ENCODE measurements at regions not wholly inside any gene's neighbourhood (a gene's known extent, or its start where the extent isn't known, plus 50 kb on each side); places are given as distances from the start of the nearest gene placed in this dataset.

DNA sequence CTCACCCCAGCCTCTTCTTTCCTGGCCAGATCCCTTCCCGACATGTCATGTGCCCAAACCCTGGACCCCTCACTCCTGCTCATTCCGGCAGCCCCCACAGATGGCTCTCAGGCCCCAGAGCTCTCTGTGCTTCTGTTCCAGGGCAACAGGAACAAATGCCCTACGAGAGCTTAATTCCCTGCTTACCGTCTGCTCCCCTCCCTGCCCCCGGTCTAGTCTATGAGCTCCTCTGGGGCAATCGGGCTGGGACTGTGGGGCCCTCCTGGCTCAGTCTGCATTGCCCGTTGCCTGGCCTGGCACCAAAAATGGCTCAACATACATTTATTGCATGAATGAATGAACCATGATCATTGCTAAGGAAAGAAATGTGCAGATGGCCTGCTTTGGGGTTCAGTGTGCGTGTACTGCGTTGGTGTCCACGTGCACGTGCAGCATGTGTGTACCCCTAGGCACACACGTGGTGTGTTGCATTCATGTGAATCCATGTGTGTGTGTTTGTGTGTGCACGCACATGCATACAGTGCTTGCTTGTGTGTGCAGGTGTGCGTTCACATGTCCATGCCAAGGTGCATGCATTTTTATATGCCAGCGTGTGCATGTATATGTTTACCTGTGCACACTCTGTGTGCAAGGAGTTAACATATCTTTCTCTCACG is 201.2 kb upstream of the IER5L start:
- no peak for DNase-seq

DNA sequence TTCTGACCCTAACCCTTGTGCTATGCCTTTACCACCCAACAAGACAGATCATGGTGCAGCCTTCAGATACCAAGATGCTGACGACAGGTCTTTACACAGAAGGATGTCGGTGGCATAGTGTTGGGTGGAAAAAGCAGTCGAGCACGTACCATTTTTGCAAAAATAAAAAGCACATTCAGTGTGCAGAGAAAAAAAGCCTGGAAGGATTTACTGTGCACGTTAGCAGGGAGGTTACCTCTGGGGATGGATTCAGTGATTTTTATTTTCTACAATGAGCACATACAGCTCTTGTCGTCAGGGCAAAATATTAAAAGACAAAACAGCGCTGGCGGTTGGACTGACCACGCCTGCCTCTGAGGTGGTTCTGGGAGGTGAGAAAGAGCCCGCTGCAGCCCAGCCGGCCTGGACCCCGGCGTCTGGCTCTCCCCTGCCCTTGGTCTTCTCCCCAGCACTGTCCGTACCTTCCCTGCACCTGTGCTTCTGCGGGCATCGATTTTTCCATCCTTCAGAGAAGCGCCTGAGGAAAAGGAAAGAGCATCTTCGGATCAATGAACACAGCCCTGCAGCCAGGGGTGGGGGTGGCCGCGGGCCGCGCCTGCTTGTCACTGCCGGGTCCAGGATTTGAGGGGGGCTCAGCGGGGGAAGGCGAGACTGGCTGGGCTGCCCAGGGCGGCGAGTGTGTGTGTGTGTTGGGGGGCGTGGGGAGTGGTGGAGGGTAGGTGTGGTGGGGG is 200.0 kb upstream of the IER5L start:
- no peak for DNase-seq

DNA sequence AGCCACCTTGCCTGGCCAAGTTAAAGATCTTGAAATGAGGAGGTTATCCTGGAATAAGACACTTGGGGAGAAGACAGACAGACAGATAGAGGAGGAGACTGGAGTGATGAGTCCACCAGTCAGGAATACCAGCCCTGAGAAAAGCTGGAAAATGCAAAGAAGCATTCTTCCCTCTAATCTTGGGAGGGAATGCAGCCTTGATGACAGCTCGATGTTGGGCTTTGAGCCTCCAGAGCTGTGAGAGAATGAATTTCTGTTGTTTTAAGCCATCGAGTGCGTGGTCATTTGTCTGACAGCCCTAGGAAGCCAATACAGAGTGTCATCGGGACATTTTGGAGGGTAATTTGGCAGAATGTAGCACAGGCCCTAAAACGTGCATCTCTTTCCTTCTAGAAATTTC is 199.1 kb upstream of the IER5L start:
- no peak for DNase-seq

DNA sequence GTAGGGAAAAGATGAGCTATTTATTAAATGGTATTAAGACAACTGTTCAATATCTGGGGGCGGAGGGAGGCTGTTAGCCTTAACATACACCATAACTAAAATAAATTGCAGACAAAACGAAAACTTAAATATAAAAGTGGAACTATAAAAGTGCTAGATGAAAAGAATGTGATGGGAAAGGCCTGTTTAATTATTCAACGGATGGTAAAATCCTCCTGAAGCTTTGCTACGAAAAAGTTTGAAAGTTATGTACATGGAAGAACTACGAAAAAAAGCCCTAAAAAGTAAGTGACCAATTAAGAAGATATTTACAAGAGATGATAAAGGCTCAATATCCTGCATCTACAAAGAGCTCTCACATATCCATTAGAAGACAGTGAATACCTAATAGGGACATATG is 197.8 kb upstream of the IER5L start:
- no peak for DNase-seq

DNA sequence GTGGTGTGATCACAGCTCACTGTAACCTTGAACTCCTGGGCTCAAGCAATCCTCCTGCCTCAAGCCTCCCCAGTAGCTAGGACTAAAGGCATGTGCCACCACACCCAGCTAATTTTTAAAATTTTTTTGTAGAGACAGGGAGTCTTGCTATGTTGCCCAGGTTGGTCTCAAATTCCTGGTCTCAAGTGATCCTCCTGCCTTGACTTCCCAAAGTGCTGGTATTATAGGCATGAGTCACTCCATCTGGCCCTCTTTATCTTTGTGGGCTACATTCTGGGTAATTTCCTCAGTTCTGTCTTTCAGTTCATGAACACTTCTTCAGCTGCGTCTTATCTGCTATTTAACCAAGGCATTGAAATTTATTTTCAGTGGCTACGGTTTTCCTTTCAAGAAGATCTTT is 196.6 kb upstream of the IER5L start:
- no peak for DNase-seq

DNA sequence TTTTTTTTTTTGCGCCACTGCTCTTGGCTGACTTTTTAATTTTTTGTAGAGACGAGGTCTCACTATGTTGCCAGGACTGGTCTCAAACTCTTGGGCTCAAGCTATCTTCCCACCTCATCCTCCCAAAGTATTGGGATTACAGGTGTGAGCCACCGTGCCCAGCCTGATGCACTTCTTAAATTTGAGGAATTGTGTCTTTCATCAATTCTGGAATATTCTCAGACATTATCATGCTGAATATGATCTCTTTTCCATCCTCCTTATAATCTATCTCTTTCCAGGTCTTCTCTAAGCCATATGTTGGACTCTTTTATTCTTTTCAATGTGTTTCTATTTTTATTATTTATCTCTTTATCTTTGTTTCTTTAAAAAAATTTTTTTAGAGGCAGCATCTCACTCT is 196.2 kb upstream of the IER5L start:
- DNase-seq: no peak

DNA sequence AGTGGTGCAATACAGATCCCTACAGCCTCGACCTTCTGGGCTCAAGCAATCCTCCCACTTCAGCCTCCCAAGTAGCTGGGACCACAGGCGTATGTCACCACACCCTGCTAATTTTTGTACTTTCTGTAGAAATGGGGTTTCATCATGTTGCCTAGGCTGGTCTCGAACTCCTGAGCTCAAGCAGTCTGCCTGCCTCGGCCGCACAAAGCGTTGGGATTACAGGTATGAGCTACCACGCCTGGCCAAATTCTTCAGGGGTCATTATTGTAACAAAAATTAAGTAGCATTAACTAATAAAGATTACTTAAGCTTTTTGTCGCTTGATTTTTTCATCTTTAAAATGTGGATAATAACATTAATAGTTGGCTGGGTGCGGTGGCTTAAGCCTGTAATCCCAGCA is 195.3 kb upstream of the IER5L start:
- no peak for DNase-seq

DNA sequence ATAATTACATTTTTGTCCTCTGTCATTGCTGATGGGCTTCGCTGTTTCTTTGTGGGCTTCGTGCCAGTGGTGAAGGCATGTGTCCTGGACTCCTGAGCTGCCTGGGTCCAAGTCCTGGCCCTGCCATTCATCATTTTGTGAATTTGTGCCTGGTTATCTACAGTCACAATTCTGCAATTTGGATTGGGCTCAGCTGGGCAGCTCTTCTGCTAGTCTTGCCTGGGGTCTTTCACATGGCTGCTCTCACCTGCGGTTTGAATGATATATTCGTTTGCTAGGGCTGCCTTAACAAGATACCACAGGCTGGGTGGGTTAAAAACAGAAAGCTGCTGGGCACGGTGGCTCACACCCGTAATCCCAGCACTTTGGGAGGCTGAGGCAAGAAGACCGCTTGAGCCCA is 192.7 kb upstream of the IER5L start:
- no peak for DNase-seq

DNA sequence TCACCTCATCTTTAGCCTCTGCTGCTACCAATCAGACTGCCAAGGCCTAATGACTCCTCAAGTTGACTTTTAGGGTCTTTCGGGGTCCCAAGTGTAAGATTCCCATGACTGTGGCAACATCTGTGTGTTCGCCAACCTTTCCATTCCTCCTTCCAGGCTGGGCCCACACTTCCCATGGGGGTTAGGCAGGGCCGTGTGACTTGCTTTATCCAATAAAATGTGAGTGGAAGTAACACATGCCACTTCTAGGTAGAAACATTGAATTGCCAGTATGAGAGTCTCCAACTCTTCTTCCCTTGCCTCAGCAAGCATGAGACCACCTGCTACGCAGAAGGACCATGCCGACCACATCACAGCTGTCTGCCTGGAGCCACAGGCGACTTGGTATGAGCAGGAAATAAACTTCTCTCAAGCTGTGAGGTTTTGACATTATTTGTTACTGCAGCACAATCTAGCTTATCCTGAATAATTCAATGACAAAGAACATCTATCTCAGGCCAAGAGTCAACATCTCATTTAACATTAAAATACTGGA is 190.4 kb upstream of the IER5L start:
- no peak for DNase-seq

DNA sequence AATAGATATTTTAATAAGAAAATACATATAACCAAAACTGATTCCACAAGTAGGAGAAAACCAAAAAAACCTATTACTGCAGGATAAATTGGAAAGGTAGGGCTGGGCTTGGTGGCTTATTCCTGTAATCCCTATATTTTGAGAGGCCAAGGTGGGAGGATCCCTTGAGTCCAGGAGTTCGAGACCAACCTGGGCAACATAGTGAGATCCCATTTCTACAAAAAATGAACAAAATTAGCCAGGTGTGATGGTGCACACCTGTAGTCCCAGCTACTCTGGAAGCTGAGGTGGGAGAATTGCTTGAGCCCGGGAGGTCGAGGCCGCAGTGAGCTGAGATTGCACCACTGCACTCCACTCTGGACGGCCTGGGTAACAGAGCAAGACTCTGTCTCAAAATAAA is 189.2 kb upstream of the IER5L start:
- DNase-seq: no peak

DNA sequence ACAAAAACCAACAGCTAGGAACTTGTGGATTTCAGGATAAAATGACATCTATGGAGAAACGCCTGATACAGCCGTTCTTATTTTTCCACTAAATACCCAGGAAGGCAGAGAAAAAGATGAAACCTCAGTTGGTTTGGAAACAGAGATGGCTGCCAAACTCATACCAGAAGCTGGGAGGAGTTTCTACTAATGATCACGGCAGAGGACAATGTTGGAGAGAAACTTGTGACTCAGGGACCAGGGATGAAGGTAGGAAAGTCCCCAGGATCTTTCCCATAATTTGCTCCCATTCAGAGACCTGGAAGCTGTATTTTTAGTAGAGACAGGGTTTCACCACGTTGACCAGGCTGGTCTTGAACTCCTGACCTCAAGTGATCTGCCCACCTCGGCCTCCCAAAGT is 187.1 kb upstream of the IER5L start:
- no peak for DNase-seq

DNA sequence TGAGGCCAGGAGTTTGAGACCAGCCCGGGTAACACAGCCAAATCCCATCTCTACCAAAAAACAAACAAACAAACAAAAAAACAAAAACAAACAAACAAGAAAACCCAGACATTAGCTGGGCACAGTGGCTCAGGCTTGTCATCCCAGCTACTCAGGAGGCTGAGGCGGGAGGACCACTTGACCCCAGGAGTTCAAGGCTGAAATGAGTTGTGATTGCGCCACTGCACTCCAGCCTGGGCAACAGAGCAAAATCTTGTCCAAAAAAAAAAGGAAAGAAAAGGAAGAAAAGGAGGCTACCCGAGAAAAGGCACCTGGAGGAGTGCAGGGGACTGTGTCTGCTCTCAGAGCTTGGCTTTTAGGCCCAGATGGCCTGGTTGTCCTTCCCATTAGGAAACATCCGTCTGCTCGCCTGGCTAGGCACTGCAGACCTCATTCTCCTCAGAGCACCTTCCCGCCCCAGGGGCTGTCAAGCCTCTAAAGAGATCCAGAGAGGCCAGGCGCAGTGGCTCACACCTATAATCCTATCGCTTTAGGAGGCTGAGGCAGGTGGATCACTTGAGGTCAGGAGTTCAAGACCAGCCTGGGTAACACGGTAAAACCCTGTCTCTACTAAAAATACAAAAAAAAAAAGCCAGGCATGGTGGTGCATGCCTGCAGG is 185.3 kb upstream of the IER5L start:
- DNase-seq: no peak

DNA sequence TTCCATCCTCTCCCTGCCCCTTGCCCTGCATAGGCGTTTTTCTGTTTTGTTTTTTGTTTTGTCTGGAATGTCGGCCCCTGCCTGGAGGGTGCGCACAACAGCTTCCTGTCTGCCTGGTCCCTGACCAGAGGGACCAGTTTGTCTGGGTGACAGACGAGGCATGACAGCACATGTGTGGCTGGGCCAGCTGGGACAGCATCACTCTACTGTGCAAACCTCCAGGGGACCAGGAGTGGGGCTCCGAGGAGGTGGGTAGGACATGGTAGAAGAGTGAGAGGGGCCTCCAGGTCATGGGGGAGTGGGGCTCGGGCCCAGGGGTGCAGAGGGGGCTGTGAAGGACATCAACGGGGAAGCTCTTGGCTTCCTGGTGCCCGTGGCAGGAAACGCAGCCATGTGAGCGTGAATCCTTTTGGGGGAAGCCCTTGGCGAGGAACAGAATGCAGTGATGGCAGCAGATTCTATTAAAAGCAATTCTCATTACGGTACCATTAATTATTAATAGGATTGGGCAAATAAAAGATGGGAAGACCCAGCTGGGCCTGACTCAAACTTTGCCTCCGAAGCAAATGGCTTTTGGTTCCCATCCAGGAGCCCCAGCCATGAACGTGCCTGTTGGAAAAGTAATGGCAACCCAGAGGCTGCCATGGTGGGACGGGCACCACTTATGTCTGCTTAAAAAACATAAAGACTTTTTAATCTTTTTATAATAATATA is 184.4 kb upstream of the IER5L start:
- DNase-seq: no peak

DNA sequence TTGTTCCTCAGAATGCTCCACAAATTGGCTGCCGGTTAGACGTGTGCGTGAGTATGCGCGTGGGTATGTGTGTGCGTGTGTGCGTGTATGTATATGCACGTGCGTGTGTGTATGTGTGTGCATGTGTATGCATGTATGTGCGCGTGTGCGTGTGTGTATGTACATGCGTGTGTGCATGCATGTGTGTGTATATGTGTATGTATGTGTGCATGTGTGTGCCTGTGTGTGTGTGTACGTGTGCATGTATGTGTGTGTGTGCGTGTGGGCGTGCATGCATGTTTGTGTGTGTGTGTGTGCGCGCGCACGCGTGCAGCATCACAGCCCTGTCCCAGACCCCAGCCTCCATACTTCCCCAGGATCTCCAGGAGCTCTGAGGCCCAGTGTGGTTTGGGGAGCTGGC is 183.1 kb upstream of the IER5L start:
- no peak for DNase-seq

DNA sequence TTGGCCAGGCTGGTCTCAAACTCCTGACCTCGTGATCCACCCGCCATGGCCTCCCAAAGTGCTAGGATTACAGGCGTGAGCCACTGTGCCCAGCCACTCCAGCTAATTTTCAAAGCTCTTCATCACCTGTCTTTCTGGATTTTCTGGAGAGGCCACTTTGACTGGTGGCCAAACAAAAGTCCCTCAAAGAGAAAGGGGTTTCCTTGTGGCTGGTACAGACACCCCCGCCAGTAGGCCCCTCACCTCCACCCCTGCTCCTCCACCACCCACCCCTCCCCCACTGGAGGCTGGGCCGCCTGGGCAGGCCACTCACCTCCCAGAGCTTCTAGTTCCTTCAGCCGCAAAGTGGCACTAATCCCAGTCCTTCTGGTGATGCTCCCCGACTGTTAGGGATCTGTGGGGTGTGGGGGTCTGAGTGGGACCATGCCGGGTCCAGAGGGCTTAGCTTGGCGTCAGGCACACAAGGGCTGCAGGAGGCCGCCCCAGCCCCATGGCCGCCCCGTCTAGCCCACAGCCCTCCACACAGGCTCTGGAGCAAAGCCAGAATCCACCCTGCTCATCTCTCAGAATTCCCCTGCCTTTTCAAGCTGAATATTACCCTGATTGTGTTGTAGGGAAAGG is 182.0 kb upstream of the IER5L start:
- DNase-seq: no peak

DNA sequence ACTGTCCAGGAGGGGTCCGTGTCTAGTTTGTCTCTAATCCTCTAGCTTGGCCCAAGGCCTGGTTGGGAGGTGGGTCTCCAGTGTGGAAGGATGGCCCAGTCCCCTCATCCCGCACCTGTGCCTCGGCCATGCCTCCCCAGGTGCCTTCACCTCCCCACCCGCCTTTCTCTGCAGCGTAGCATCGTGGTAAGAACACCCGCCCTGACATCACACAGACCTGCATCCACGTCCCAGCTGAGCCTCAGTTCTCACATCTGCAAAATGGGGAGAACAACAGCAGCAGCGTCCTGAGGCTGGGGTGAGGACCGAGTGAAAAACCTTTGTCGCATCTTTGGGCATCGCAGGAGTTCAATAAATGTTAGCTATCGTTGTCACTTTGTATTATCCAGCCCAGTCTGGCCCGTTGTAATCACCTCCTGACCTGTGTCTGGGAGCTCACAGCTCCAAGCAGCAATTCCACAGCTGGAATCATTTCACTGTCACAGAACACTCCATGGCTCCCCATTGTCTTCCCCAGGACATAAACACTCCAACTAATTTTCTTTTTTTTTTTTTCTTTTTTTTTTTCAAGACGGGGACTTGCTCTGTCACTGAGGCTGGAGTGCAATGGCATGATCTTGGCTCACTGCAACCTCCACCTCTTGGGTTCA is 181.2 kb upstream of the IER5L start:
- no peak for DNase-seq

DNA sequence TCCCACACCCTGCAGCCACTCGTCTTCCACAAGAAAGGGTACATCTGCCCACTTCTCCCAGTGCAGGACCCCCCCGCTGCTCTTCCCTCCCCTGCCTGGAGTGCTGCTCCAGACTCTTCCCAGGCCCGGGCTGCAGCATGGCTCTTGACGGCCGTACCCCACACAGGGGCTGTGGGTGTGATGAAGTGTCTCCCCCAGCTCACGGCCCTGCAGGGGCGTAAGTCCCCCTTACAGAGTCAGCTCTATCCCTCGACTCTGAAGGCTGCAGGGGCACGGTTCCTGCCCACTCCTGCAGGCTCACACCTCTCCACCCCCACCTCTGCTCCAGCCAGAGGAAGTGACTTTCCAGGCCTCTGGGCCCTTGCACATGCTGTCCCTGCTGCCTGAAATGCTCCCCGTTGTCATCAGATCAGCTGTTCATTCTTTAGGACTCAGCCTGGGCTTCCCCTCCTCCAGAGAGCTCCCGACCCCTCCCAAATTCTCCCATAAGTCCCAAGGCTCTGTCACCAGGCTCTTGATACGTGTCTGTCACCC is 180.6 kb upstream of the IER5L start:
- DNase-seq: no peak

DNA sequence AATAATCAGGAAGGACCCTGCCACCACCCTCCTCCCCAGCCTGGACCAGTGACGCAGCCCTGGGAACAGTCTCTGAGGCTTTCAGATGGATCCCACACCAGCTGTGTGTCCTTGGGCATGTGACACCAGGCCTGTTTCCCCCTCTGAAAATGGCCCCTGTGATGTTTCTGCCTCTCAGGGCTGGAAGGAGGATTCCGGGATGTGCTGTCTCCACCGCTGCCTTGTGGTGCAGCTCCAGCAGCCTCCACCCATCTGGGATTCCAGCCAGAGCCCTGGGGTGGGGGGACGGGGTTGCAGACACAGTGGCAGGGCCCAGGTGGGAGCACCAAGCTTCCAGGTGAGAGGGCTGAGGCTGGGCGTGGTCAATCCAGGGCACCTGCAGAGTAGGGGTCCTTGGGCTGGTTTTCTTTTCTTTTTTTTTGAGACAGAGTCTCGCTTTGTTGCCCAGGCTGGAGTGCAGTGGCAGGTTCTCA is 179.7 kb upstream of the IER5L start:
- DNase-seq: no peak

DNA sequence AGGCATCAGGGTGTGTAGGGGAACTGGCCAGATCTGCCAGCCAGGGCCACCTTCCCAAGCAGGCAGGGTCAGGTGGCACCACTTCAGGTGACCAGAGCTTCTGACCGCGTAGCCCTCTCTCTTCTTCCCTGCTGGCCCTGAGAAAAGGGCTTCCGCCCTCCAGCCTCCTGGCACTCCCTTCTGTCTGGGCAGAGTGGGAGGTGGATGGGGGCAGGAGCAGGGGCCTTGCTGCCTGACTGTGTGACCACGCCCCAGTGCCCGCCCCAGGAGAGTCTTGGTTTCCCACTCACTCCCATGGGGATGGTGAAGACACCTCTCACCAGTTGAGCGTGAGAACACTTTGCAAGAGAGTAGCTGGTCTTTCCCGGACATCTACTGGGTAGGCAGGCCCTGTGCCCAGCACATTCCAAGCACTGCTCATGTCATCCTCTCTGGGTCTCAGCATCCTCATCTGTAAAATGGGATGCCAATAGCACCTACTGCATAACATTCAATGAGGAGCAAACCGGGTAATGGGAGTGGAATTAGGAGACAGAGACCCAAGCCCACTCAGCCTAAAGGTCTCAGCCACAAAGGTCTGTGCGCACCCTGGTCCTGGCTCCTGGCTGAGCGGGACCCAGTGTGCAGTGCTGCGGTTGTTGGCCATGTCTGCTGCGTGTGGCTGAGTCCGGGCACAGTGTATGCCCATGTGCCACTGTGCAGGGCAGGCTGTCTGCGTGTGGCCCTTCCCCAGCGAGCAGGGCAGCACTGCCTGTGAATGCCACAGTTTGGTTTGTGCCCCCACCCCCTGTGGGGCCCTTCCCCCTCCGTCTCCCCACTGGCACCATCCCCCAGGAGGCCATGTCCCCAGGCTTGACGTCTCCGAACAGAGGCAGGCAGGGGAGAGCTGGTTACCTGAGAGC is 179.1 kb upstream of the IER5L start:
- no peak for DNase-seq

DNA sequence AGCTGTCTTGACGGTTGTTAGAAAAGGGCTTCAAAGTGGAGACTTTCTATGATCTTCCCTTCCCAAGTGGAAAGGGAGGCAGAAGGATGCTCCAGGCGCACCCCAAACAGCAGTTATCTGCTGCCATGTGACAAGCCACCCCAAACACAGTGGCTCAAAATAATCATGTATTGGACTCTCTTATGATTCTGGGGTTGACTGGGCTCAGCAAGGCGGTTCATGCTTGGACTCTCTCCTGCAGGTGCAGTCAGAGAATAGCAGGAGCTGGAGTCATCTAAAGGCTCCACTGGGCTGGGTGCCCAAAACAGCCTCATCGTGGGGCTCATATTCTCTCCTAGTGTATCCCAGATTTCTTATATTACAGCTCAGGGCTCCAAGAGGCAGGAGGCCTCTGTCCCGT is 177.6 kb upstream of the IER5L start:
- no peak for DNase-seq

DNA sequence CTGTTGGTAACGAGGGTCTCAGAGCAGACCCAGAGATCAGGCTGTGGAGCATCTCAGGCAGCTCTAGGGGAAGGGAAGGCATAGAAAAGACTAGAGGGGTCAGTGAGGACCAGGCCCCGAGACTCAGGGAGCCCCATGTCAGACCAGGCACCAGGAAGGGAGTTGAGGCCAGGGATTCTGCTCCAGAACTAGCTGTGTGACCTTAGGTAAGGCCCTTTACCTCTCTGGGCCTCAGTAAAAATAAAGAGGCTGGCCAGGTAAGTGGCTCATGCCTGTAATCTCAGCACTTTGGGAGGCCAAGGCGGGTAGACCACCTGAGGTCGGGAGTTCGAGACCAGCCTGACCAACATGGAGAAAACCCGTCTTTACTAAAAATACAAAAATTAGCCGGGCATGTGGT is 176.4 kb upstream of the IER5L start:
- DNase-seq: no peak

Data from NCI-H2171 (cell line).